ENCODE measurements at regions not wholly inside any gene's neighbourhood (a gene's known extent, or its start where the extent isn't known, plus 50 kb on each side); places are given as distances from the start of the nearest gene placed in this dataset.

DNA sequence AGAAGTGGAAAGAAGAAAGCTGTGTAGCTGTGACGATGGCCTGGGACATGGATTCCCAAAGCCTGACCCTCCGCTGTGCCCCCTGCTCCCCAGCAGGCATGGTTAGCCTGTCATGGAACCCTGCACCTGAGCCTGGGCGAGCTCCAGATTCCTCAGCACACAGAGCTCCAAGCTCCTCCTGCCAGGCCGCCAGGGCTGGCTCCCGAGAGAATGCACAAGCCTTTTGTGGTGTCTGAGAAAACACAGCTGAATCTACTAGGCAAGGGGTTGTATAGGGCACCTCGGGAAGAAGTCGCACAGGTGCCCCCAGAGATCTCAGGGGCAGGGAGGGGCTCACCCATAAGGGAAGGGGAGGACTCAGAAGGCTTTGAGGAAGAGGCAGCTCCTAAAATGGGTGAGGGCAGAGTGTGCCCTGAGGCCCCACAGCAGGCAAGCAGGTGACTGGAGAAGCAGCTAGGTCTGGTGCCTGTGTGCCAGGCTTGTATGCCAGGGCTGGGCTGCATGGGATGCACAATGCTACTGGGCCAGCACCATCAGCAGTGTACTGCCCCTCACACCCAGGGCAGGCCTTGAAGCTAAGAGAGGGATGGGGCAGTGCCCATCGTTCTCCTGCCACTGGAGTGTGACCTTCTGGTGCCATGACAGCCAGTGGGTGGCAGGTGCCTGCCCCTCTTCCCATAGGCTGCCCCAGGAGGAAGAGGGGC lies 64.3 kb upstream of the CD93 start:
- WGBS, 4 donors = 60 to 75% (median 64%) methylated on average over 7 to 8 of the region's 8 CpGs
- Histone ChIP-seq H3K36me3 (no peaks in the 10 kb centered on the region), H3K4me1 (peaks cover 3 to 95% (median 58%) of the 10 kb centered on the region in 12 donors), H3K4me3 (no peak overlapping the region), H3K27ac (peak overlapping the region in 7 of 12 donors; percentile 17 to 89 (median 72)), H3K9me3 (no peaks in the 10 kb centered on the region), H3K27me3 (no peaks in the 10 kb centered on the region)
- TF ChIP-seq POLR2A (IDR thresholded peaks at IDR 0.05) (no peak), CTCF (IDR thresholded peaks at IDR 0.05) (no peak)
- DNase-seq (peak in 1 of 5 donors; percentile 19), ATAC-seq (peak in 1 of 4 donors; percentile 2)
- intact Hi-C loops (cut with DNase I) = loop anchor here in 1 of 10 donors (10.0 kb wide), 1 partner anchor 204 kb away; the partner anchor contains the start of gene NXT1

GRCh38 chr20:23149623-23150279 lies 63.6 kb upstream of the CD93 start:
- DNase-seq = peak in 1 of 5 donors; percentile 4
- no peaks in the 10 kb centered on the region for H3K36me3 ChIP-seq
- peaks cover 3 to 96% (median 55%) of the 10 kb centered on the region in 12 donors for H3K4me1 ChIP-seq
- no peaks in the 10 kb centered on the region for H3K27me3 ChIP-seq
- H3K4me3 ChIP-seq = no peak overlapping the region
- intact Hi-C loops (cut with DNase I) = loop anchor here in 1 of 10 donors (10.0 kb wide), 1 partner anchor 205 kb away; the partner anchor contains the start of gene NXT1
- no peaks in the 10 kb centered on the region for H3K9me3 ChIP-seq
- ATAC-seq = no peak
- WGBS, 4 donors = 83 to 92% (median 84%) methylated on average over 6 to 7 of the region's 7 CpGs
- no peak for TF ChIP-seq CTCF (IDR thresholded peaks at IDR 0.05)
- peak overlapping the region in 6 of 12 donors; percentile 17 to 89 (median 70) for H3K27ac ChIP-seq

DNA sequence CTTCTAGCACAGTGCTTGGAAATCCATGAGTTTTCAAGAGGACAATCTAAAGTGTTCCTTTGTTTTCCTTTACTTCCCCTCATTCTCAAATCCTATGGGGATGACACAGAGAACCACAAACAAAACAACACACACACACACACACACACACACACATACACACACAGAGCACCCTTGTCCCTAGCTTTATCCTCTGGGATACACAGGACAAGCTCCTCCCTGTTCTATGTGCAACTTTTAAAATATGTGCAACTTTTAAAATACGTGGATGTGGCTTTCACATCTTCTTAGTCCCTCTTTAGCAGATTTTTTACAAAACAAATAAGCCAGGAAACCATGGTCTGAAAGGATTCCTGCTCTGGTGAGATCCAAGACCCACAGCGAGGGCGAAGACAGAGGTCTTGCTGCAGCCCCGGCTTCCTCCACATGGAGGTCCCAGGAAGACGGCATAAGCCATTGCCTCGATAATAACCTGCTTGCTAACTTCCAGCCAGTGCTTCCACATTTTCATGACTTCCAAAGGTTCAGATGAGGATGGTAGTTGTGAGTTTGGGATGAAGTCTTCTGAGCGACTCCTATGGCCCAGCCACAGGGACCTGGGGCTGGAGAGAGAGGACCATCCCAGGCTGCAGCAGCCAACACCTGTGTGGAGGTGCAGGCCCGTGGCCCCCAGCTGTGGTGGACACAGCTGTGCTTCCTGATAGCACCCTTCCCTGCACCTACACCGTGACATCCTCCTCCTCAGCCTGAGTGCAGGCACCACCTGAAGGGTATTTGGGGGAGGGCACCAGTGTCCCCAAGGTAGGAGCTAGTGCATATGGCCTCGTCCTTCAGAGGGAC lies 62.8 kb upstream of the CD93 start:
- Histone ChIP-seq H3K4me1 (peaks cover 3 to 97% (median 53%) of the 10 kb centered on the region in 12 donors), H3K27ac (peak overlapping the region in 7 of 12 donors; percentile 62 to 89 (median 73)), H3K27me3 (no peaks in the 10 kb centered on the region), H3K36me3 (no peaks in the 10 kb centered on the region), H3K4me3 (no peak overlapping the region), H3K9me3 (no peaks in the 10 kb centered on the region)
- TF ChIP-seq CTCF (IDR thresholded peaks at IDR 0.05) (no peak), POLR2A (IDR thresholded peaks at IDR 0.05) (no peak)
- intact Hi-C loops (cut with DNase I) = no loop called here
- 91 to 94% (median 93%) methylated on average over 10 of the region's 10 CpGs for WGBS, 4 donors
- ATAC-seq (no peak), DNase-seq (peak in 1 of 5 donors; percentile 6)

Data from heart left ventricle (tissue), 16 donors.